ENCODE measurements at regions not wholly inside any gene's neighbourhood (a gene's known extent, or its start where the extent isn't known, plus 50 kb on each side); places are given as distances from the start of the nearest gene placed in this dataset.
"Not testable (repeated sequence)": the region's sequence is repeated elsewhere in the genome, so short reads cannot be mapped to it uniquely, and the experiment has no call there.

DNA sequence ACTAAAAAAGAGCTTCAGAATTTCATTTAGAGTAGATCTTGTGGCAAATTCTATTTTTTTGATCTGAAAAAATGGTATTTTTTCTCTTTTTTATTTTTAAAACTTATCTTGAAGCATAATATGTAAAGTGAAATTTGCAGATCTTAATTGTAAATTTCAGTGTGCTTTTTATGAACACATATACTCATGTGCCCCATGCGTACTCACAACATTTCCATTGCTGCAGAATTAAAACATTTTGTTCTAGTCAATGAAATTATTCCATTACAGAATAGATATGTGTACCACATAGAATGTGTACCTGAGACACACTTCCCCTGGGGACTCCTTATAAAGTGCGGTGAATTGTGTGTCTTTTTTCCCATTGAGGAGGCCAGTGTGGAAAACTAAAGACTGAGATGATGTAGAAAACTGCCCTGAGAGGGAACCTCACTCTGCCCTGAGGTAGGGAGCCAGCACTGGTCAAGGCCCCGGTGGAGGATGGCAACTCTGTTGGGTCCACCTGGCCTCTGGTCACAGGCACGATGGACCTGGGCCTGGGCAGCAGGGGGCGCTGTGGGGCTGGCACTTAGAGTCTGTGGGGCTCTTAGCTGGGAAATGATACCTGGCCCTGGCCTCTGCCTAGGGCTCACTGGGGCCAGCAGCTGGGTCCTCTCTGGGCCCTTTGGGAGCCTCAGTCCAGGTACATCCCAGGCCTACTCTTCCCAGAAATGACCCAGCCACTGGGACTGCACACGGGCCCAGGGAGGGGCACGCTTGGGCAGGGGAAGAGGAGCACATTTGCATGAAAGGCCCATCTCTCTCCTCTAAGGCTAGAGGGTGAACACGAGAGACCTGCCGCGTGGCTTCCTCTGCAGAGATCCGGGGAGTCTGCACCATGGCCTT, 77.9 kb upstream of the TOP3B start:
- DNase-seq: no peak
- H3K4me3 ChIP-seq (ENCODE audit: insufficient read depth, low read depth, low read length, poor library complexity, severe bottlenecking): no peak overlapping the region
- H3K27ac ChIP-seq (ENCODE audit: insufficient read depth, low read length, poor library complexity, severe bottlenecking): no peak overlapping the region
- no peaks in the 10 kb centered on the region for H3K36me3 ChIP-seq (ENCODE audit: control insufficient read depth, insufficient read depth, low read length)
- no peaks in the 10 kb centered on the region for H3K9me3 ChIP-seq (ENCODE audit: control insufficient read depth, low read length)
- H3K27me3 ChIP-seq (replicated peaks; ENCODE audit: control insufficient read depth, insufficient read depth, low read length, poor library complexity, severe bottlenecking): no peaks in the 10 kb centered on the region
- no peaks in the 10 kb centered on the region for H3K4me1 ChIP-seq (ENCODE audit: control insufficient read depth, insufficient read depth, low read length, poor library complexity, severe bottlenecking)

DNA sequence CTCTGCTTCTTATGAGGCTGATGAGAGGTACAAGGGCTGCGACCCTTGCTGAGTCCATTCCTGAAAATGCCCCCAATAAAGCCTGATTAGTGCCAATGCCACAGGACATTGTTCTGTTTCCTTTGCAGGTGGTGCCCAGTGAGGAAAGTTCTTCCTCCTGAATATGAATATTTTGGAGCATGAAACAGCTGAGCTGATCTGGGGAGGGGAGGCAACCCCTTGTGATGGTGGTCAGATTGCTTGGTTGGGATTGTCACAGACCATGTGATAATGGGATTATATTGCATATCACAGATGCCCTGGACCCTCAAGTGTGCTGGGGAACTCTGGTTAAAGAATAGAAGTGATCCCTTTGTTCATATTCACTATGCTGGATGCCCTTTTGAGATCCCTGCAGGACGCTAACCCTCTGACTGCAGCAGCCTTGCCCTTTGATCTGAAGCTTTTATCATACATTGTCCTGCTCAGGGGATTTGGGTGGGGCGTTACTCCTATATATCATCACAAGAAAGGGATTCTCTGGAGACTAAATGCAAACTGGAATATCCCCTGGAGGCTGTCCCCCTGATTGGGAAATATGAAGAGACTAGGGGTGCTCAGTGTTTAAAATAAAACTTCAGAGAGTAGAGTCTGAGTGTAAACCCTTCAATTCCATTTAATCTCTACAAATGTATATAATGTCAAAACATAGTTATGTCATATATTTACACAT, 76.9 kb upstream of the TOP3B start:
- H3K27ac ChIP-seq (ENCODE audit: insufficient read depth, low read length, poor library complexity, severe bottlenecking): no peak overlapping the region
- H3K9me3 ChIP-seq (ENCODE audit: control insufficient read depth, low read length): no peaks in the 10 kb centered on the region
- no peaks in the 10 kb centered on the region for H3K27me3 ChIP-seq (replicated peaks; ENCODE audit: control insufficient read depth, insufficient read depth, low read length, poor library complexity, severe bottlenecking)
- H3K4me1 ChIP-seq (ENCODE audit: control insufficient read depth, insufficient read depth, low read length, poor library complexity, severe bottlenecking): no peaks in the 10 kb centered on the region
- H3K4me3 ChIP-seq (ENCODE audit: insufficient read depth, low read depth, low read length, poor library complexity, severe bottlenecking): no peak overlapping the region
- DNase-seq: no peak
- no peaks in the 10 kb centered on the region for H3K36me3 ChIP-seq (ENCODE audit: control insufficient read depth, insufficient read depth, low read length)

DNA sequence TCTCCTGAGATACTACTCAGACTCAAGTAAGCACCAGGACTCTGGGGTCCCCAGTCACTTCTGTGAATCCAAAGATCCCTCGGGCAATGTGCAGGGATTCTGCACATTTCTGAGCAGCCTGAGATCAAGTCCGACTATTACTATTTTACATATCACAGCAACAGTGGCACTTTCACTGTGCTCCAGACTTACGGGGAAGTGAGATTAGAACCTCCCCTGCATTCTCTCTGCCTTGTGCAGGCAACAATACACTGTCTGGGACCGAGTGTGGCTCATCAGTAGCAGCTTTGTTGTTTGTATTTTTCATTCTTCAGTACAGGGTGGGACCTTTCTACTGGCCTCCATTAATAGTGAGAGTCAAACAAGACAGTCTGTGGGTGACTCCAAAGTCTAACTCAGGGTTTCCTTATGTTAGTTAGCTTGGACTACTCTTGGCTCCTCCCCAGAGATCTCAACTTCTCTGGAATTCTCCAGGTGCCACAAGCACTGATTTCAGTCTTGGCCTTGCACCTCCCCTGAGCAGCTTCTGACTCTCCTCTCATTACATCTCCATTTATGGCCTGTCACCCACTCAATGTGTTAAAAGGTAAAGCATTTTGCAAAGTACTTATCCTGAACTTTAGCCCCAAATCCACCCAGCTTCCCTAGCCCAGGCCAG, 76.2 kb upstream of the TOP3B start:
- no peaks in the 10 kb centered on the region for H3K36me3 ChIP-seq (ENCODE audit: control insufficient read depth, insufficient read depth, low read length)
- H3K4me1 ChIP-seq (ENCODE audit: control insufficient read depth, insufficient read depth, low read length, poor library complexity, severe bottlenecking): no peaks in the 10 kb centered on the region
- H3K4me3 ChIP-seq (ENCODE audit: insufficient read depth, low read depth, low read length, poor library complexity, severe bottlenecking): no peak overlapping the region
- no peak overlapping the region for H3K27ac ChIP-seq (ENCODE audit: insufficient read depth, low read length, poor library complexity, severe bottlenecking)
- no peaks in the 10 kb centered on the region for H3K27me3 ChIP-seq (replicated peaks; ENCODE audit: control insufficient read depth, insufficient read depth, low read length, poor library complexity, severe bottlenecking)
- H3K9me3 ChIP-seq (ENCODE audit: control insufficient read depth, low read length): no peaks in the 10 kb centered on the region
- no peak for DNase-seq

DNA sequence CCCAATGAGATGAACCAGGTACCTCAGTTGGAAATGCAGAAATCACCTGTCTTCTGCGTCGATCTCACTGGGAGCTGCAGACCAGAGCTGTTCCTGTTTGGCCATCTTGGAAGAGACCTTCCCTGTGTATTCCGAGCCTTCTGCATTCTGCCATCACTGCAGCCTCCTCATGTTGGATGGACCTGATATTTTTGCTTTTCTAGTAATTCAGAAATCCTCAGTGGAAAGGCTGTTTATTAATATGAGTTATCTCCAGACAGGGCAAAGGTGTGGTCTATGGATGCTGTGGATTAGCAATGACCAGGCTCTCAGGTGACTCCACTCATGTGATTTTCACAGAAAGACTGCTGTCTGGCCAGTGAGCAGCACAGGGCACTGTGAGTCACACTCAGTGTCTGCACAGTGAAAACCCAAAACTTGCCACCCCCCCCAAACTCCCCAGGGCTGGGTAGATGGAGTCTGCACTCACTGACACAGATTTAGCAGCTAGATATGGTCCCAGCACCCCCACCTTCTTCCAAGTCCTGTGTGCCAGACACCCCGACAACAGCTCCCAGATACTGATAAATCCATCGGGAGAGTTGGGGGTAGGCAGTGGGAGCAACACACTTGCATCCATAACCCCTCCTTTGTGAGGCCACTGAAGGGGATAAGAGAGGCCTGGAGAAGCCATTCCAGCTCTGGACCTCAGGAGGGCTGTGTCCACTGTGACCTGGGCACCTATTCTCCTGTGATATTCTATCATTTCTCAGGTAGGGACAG, 75.2 kb upstream of the TOP3B start:
- DNase-seq: no peak
- Histone ChIP-seq H3K36me3 (ENCODE audit: control insufficient read depth, insufficient read depth, low read length) (no peaks in the 10 kb centered on the region), H3K4me3 (ENCODE audit: insufficient read depth, low read depth, low read length, poor library complexity, severe bottlenecking) (no peak overlapping the region), H3K27me3 (replicated peaks; ENCODE audit: control insufficient read depth, insufficient read depth, low read length, poor library complexity, severe bottlenecking) (no peaks in the 10 kb centered on the region), H3K4me1 (ENCODE audit: control insufficient read depth, insufficient read depth, low read length, poor library complexity, severe bottlenecking) (no peaks in the 10 kb centered on the region), H3K9me3 (ENCODE audit: control insufficient read depth, low read length) (no peaks in the 10 kb centered on the region), H3K27ac (ENCODE audit: insufficient read depth, low read length, poor library complexity, severe bottlenecking) (no peak overlapping the region)

DNA sequence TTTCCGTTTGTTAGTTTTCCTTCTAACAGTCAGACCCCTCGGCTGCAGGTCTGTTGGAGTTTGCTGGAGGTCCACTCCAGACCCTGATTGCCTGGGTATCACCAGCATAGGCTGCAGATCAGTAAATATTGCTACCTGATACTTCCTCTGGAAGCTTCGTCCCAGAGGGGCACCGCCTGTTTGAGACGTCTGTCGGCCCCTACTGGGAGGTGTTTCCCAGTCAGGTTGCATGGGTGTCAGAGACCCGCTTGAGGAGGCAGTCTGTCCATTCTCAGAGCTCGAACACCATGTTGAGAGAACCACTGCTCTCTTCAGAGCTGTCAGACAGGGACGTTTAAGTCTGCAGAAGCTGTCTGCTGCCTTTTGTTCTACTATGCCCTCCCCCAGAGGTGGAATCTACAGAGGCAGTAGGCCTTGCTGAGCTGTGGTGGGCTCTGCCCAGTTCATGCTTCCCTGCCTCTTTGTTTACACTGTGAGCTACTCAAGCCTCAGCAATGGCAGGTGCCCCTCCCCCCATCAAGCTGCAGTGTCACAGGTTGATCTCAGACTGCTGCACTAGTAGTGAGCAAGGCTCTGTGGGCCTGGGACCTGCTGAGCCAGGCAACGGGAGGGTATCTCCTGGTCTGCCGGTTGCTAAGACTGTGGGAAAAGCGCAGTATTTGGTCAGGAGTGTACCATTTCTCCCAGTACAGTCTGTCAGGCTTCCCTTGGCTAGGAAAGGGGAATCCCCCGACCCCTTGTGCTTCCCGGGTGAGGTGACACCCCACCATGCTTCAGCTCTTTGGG, 74.4 kb upstream of the TOP3B start:
- H3K27ac ChIP-seq (ENCODE audit: insufficient read depth, low read length, poor library complexity, severe bottlenecking); DNase-seq; H3K27me3 ChIP-seq (replicated peaks; ENCODE audit: control insufficient read depth, insufficient read depth, low read length, poor library complexity, severe bottlenecking); H3K4me3 ChIP-seq (ENCODE audit: insufficient read depth, low read depth, low read length, poor library complexity, severe bottlenecking); H3K4me1 ChIP-seq (ENCODE audit: control insufficient read depth, insufficient read depth, low read length, poor library complexity, severe bottlenecking); H3K36me3 ChIP-seq (ENCODE audit: control insufficient read depth, insufficient read depth, low read length); H3K9me3 ChIP-seq (ENCODE audit: control insufficient read depth, low read length): not testable (repeated sequence)

DNA sequence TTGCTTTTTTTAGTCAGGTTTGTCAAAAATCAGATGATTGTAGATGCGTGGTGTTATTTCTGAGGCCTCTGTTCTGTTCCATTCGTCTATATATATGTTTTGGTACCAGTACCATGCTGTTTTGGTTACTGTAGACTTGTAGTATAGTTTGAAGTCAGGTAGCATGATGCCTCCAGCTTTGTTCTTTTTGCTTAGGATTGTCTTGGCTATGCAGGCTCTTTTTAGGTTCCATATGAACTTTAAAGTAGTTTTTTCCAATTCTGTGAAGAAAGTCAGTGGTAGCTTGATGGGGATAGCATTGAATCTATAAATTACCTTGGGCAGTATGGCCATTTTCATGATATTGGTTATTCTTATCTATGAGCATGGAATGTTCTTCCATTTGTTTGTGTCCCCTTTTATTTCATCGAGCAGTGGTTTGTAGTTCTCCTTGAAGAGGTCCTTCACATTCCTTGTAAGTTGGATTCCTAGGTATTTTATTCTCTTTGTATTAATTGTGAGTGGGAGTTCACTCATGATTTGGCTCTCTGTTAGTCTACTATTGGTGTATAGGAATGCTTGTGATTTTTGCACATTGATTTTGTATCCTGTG, 70.1 kb upstream of the TOP3B start:
- H3K27ac ChIP-seq (ENCODE audit: insufficient read depth, low read length, poor library complexity, severe bottlenecking); DNase-seq; H3K4me3 ChIP-seq (ENCODE audit: insufficient read depth, low read depth, low read length, poor library complexity, severe bottlenecking); H3K36me3 ChIP-seq (ENCODE audit: control insufficient read depth, insufficient read depth, low read length); H3K9me3 ChIP-seq (ENCODE audit: control insufficient read depth, low read length); H3K4me1 ChIP-seq (ENCODE audit: control insufficient read depth, insufficient read depth, low read length, poor library complexity, severe bottlenecking); H3K27me3 ChIP-seq (replicated peaks; ENCODE audit: control insufficient read depth, insufficient read depth, low read length, poor library complexity, severe bottlenecking): not testable (repeated sequence)

DNA sequence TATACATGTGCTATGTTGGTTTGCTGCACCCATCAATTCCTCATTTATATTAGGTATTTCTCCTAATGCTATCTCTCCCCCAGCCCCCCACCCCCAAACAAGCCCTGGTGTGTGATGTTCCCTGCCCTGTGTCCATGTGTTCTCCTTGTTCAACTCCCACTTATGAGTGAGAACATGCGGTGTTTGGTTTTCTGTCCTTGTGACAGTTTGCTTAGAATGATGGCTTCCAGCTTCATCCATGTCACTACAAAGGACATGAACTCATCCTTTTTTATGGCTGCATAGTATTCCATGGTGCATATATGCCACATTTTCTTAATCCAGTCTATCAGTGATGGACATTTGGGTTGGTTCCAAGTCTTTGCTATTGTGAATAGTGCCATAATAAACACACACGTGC, 68.4 kb upstream of the TOP3B start:
- H3K9me3 ChIP-seq (ENCODE audit: control insufficient read depth, low read length); H3K27ac ChIP-seq (ENCODE audit: insufficient read depth, low read length, poor library complexity, severe bottlenecking); H3K27me3 ChIP-seq (replicated peaks; ENCODE audit: control insufficient read depth, insufficient read depth, low read length, poor library complexity, severe bottlenecking); H3K4me3 ChIP-seq (ENCODE audit: insufficient read depth, low read depth, low read length, poor library complexity, severe bottlenecking); H3K36me3 ChIP-seq (ENCODE audit: control insufficient read depth, insufficient read depth, low read length); H3K4me1 ChIP-seq (ENCODE audit: control insufficient read depth, insufficient read depth, low read length, poor library complexity, severe bottlenecking); DNase-seq: not testable (repeated sequence)

DNA sequence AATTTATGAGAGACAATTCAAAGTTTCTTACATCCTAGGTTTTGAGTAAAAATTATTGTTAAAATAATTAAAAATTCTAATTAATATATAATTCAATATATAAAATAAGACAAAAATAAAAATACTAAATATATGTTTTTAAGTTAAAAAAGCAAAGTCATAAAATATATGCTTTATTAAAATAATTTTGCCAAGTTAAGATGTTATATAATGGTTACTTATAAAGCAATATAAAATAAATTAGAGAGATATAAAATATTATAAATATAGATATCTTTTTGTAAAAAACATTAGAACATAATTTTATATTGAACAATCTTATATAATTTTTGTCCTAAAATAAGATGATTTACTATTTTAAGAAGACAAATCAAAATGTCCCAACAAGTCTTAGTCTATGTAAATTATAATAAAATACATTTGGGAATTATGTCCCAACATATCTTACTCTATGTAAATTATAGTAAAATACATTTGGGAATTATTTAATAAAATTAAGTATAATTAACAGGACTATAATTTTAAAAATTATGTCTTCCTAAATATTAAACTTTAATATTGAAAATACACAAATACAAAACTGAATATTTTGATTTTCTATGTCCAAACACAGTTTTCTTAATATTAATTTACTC, 67.7 kb upstream of the TOP3B start:
- H3K27ac ChIP-seq (ENCODE audit: insufficient read depth, low read length, poor library complexity, severe bottlenecking): no peak overlapping the region
- no peaks in the 10 kb centered on the region for H3K9me3 ChIP-seq (ENCODE audit: control insufficient read depth, low read length)
- no peak for DNase-seq
- H3K36me3 ChIP-seq (ENCODE audit: control insufficient read depth, insufficient read depth, low read length): no peaks in the 10 kb centered on the region
- H3K4me1 ChIP-seq (ENCODE audit: control insufficient read depth, insufficient read depth, low read length, poor library complexity, severe bottlenecking): no peaks in the 10 kb centered on the region
- no peak overlapping the region for H3K4me3 ChIP-seq (ENCODE audit: insufficient read depth, low read depth, low read length, poor library complexity, severe bottlenecking)
- no peaks in the 10 kb centered on the region for H3K27me3 ChIP-seq (replicated peaks; ENCODE audit: control insufficient read depth, insufficient read depth, low read length, poor library complexity, severe bottlenecking)

DNA sequence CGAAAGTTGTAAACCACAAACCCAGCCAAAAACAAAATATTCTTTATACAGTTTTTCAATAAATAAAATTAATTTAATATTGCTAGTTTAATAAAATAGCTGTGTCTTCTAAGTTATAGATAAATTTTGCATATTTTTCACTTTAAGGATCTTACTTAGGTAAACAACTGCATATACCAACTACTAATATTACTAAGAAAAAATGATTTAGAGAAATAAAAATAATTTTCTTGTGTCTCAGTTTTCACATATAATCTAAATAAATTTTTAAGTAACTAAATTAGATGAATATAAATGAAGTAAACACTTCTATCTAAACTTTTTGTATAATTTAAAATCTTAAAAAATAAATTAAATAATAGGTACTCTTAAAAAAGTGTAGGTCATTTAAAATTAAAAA, 67.1 kb upstream of the TOP3B start:
- DNase-seq: no peak
- Histone ChIP-seq H3K4me1 (ENCODE audit: control insufficient read depth, insufficient read depth, low read length, poor library complexity, severe bottlenecking) (no peaks in the 10 kb centered on the region), H3K36me3 (ENCODE audit: control insufficient read depth, insufficient read depth, low read length) (no peaks in the 10 kb centered on the region), H3K27ac (ENCODE audit: insufficient read depth, low read length, poor library complexity, severe bottlenecking) (no peak overlapping the region), H3K27me3 (replicated peaks; ENCODE audit: control insufficient read depth, insufficient read depth, low read length, poor library complexity, severe bottlenecking) (no peaks in the 10 kb centered on the region), H3K9me3 (ENCODE audit: control insufficient read depth, low read length) (no peaks in the 10 kb centered on the region), H3K4me3 (ENCODE audit: insufficient read depth, low read depth, low read length, poor library complexity, severe bottlenecking) (no peak overlapping the region)

Data from effector memory CD4-positive, alpha-beta T cell (primary cell).